UCSD-AML1 (cell line): ENCODE measurements at regions not wholly inside any gene's neighbourhood (a gene's known extent, or its start where the extent isn't known, plus 50 kb on each side); places are given as distances from the start of the nearest gene placed in this dataset.
A peak's percentile ranks its signal among the peaks of the same experiment; 100 is the strongest.

Experiments used
- DNase-seq: peaks from one replicate; lab custom pipeline; 2025; ENCODE audit not compliant: unreplicated experiment; lab: John Stamatoyannopoulos, UW

GRCh38 chr10:75294866-75295701 is 59.3 kb upstream of the COMTD1 start:
- peak; percentile 89 for DNase-seq

- peak; percentile 86 for DNase-seq
Measured at GRCh38 chr10:75294518-75294865, 58.7 kb upstream of the COMTD1 start.

- DNase-seq: no peak
Measured at GRCh38 chr10:75294031-75294437, 58.3 kb upstream of the COMTD1 start.

- no peak for DNase-seq
Measured at GRCh38 chr10:75293446-75293820, 57.7 kb upstream of the COMTD1 start.

- no peak for DNase-seq
Measured at GRCh38 chr10:75292794-75293445, 57.2 kb upstream of the COMTD1 start.

- peak; percentile 34 for DNase-seq
Measured at GRCh38 chr10:75291805-75292204, 56.0 kb upstream of the COMTD1 start.

- no peak for DNase-seq
Measured at GRCh38 chr10:75288140-75288711, 52.5 kb upstream of the COMTD1 start.

- DNase-seq: no peak
Measured at GRCh38 chr10:75287697-75288096, 51.9 kb upstream of the COMTD1 start.

GRCh38 chr10:75286901-75287300 is 51.1 kb upstream of the COMTD1 start:
- no peak for DNase-seq
